ENCODE measurements at regions not wholly inside any gene's neighbourhood (a gene's known extent, or its start where the extent isn't known, plus 50 kb on each side); places are given as distances from the start of the nearest gene placed in this dataset.

DNA sequence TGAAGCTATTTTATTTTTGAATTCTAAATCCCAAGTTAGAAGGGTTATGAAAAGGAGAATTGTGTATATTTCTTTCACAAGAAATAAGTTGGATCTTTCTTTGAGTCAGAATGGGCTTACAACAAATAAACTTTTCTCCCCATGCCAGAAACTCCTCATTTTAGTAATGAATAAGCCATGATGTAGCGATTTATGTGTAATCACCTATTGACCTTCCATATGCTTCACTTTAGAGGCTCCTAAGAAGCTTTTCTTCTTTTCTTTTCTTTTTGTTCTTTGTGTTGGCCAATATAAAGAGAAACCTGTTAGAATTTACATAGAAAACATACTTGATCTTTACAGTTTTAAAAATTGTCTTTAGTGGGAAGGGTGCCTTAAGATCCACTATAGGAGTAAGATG lies 370.2 kb downstream of the UTRN start:
- Histone ChIP-seq H3K9me2 (ENCODE audit: insufficient read depth) (no peaks in the 10 kb centered on the region), H3K27me3 (ENCODE audit: insufficient read depth) (no peaks in the 10 kb centered on the region), H3F3A (replicated peaks; ENCODE audit: low read depth) (no peaks in the 10 kb centered on the region), H2AFZ (no peak overlapping the region), H3K36me3 (ENCODE audit: insufficient read depth) (no peaks in the 10 kb centered on the region), H3K27ac (ENCODE audit: low read depth) (no peak overlapping the region; the same call in 1 of the 2 replicates), H3K4me1 (ENCODE audit: insufficient read depth) (peaks cover 69% of the 10 kb centered on the region), H3K4me3 (no peak overlapping the region), H4K20me1 (replicated peaks; ENCODE audit: insufficient read depth) (no peaks in the 10 kb centered on the region), H3K4me2 (peak overlapping the region; percentile 31), H3K79me2 (replicated peaks; ENCODE audit: insufficient read depth) (peaks cover 34% of the 10 kb centered on the region)
- no peak overlapping the region for H3K27ac Mint-ChIP-seq
- H3K36me3 Mint-ChIP-seq (ENCODE audit: low read depth) = no peaks in the 10 kb centered on the region
- no peak overlapping the region for H3K4me3 Mint-ChIP-seq
- H3K9me3 Mint-ChIP-seq = no peaks in the 10 kb centered on the region
- peaks cover 4% of the 10 kb centered on the region for H3K27me3 Mint-ChIP-seq (ENCODE audit: insufficient read depth, low read depth, poor library complexity)
- TF ChIP-seq JUNB (IDR thresholded peaks at IDR 0.05; ENCODE audit: unreplicated experiment) (no peak), STAT1 (IDR thresholded peaks at IDR 0.05; ENCODE audit: unreplicated experiment) (no peak), POLR2AphosphoS5 (IDR thresholded peaks at IDR 0.05; ENCODE audit: low read depth) (no peak), CREB1 (CRISPR knock-in tag; IDR thresholded peaks at IDR 0.05; ENCODE audit: low read depth) (no peak), EZH2phosphoT487 (IDR thresholded peaks at IDR 0.05; ENCODE audit: unreplicated experiment) (no peak), ZNF114 (CRISPR knock-in tag; IDR thresholded peaks at IDR 0.05) (no peak), NANOG (IDR thresholded peaks at IDR 0.05; ENCODE audit: borderline replicate concordance) (no peak), ZNF462 (CRISPR knock-in tag; IDR thresholded peaks at IDR 0.05) (no peak), ZNF331 (CRISPR knock-in tag; IDR thresholded peaks at IDR 0.05; ENCODE audit: low read depth) (no peak), EZH2 (IDR thresholded peaks at IDR 0.05; ENCODE audit: low read depth, unreplicated experiment) (no peak)
- TF ChIP-seq, protein P1, sequence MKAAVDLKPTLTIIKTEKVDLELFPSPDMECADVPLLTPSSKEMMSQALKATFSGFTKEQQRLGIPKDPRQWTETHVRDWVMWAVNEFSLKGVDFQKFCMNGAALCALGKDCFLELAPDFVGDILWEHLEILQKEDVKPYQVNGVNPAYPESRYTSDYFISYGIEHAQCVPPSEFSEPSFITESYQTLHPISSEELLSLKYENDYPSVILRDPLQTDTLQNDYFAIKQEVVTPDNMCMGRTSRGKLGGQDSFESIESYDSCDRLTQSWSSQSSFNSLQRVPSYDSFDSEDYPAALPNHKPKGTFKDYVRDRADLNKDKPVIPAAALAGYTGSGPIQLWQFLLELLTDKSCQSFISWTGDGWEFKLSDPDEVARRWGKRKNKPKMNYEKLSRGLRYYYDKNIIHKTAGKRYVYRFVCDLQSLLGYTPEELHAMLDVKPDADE (IDR thresholded peaks at IDR 0.05) = no peak
- TF ChIP-seq, protein P2, sequence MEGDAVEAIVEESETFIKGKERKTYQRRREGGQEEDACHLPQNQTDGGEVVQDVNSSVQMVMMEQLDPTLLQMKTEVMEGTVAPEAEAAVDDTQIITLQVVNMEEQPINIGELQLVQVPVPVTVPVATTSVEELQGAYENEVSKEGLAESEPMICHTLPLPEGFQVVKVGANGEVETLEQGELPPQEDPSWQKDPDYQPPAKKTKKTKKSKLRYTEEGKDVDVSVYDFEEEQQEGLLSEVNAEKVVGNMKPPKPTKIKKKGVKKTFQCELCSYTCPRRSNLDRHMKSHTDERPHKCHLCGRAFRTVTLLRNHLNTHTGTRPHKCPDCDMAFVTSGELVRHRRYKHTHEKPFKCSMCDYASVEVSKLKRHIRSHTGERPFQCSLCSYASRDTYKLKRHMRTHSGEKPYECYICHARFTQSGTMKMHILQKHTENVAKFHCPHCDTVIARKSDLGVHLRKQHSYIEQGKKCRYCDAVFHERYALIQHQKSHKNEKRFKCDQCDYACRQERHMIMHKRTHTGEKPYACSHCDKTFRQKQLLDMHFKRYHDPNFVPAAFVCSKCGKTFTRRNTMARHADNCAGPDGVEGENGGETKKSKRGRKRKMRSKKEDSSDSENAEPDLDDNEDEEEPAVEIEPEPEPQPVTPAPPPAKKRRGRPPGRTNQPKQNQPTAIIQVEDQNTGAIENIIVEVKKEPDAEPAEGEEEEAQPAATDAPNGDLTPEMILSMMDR (conservative IDR thresholded peaks at IDR 0.05; ENCODE audit: low read depth in 2 of 2) = no peak
- TF ChIP-seq, protein P3, sequence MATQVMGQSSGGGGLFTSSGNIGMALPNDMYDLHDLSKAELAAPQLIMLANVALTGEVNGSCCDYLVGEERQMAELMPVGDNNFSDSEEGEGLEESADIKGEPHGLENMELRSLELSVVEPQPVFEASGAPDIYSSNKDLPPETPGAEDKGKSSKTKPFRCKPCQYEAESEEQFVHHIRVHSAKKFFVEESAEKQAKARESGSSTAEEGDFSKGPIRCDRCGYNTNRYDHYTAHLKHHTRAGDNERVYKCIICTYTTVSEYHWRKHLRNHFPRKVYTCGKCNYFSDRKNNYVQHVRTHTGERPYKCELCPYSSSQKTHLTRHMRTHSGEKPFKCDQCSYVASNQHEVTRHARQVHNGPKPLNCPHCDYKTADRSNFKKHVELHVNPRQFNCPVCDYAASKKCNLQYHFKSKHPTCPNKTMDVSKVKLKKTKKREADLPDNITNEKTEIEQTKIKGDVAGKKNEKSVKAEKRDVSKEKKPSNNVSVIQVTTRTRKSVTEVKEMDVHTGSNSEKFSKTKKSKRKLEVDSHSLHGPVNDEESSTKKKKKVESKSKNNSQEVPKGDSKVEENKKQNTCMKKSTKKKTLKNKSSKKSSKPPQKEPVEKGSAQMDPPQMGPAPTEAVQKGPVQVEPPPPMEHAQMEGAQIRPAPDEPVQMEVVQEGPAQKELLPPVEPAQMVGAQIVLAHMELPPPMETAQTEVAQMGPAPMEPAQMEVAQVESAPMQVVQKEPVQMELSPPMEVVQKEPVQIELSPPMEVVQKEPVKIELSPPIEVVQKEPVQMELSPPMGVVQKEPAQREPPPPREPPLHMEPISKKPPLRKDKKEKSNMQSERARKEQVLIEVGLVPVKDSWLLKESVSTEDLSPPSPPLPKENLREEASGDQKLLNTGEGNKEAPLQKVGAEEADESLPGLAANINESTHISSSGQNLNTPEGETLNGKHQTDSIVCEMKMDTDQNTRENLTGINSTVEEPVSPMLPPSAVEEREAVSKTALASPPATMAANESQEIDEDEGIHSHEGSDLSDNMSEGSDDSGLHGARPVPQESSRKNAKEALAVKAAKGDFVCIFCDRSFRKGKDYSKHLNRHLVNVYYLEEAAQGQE (IDR thresholded peaks at IDR 0.05; ENCODE audit: unreplicated experiment) = no peak
- ATAC-seq (no peak), DNase-seq (ENCODE audit: low spot score) (no peak)
- peaks cover 49% of the 10 kb centered on the region for H3K4me1 Mint-ChIP-seq

Measured in GM23338 (cell line).